Tibial nerve (tissue), 4 donors: ENCODE measurements at regions not wholly inside any gene's neighbourhood (a gene's known extent, or its start where the extent isn't known, plus 50 kb on each side); places are given as distances from the start of the nearest gene placed in this dataset.

Experiments
- DNase-seq, 2 donors: peaks; one replicate each; pipeline ENCODE4 v3.0.0-alpha.2; 2019; ENCODE audit warnings: low spot score in 2 of 2
- H3K27ac ChIP-seq, 4 donors: fragments of 200-600 bp; sonication (generic) in 3 of 4; one replicate each; pipeline ENCODE4 v1.5.1; 2017 to 2019; ENCODE audit warnings: mild to moderate bottlenecking in 1 of 4
- H3K27me3 ChIP-seq, 2 donors: fragments of 200-600 bp; sonication (generic) in 1 of 2; one replicate each; pipeline versions ENCODE4 v1.5.1 to v1.6.0; 2017 to 2019
- H3K36me3 ChIP-seq, 3 donors: fragments of 200-600 bp; sonication (generic); one replicate each; pipeline ENCODE4 v1.5.1; 2018 to 2019
- H3K4me1 ChIP-seq, 4 donors: fragments of 200-600 bp; sonication (generic) in 3 of 4; one replicate each; pipeline ENCODE4 v1.5.1; 2017 to 2019
- H3K4me3 ChIP-seq, 4 donors: fragments of 200-600 bp; sonication (generic) in 3 of 4; one replicate each; pipeline ENCODE4 v1.5.1; 2017 to 2019; ENCODE audit warnings: mild to moderate bottlenecking in 1 of 4, moderate library complexity in 1 of 4
- H3K9me3 ChIP-seq, 4 donors: fragments of 200-600 bp; sonication (generic) in 3 of 4; one replicate each; pipeline ENCODE4 v1.5.1; 2017 to 2019
- CTCF ChIP-seq, 5 experiments: fragments of 200-600 bp in 3 of 5; fragments of 450-650 bp in 2 of 5; sonication (generic) in 3 of 5; IDR thresholded peaks; one replicate each; pipeline ENCODE4 v1.5.1; 2016 to 2019; ENCODE audit warnings: antibody characterized with exemption in 5 of 5, mild to moderate bottlenecking in 3 of 5, moderate library complexity in 2 of 5
- EP300 ChIP-seq, 2 donors: sonication (generic); formaldehyde crosslinking; IDR thresholded peaks; one replicate each; pipeline ENCODE4 v1.6.1; 2017; ENCODE audit warnings: antibody characterized with exemption in 2 of 2, mild to moderate bottlenecking in 1 of 2
- POLR2A ChIP-seq, 2 donors: fragments of 450-650 bp; IDR thresholded peaks; one replicate each; pipeline ENCODE4 v1.6.1; 2017; ENCODE audit warnings: antibody characterized with exemption in 2 of 2, mild to moderate bottlenecking in 2 of 2, moderate library complexity in 2 of 2
- WGBS, 2 donors: methylation state at CpG; one replicate each; pipeline ENCODE4 v1.1.5; 2018; 5-methylcytosine and 5-hydroxymethylcytosine counted together

DNA sequence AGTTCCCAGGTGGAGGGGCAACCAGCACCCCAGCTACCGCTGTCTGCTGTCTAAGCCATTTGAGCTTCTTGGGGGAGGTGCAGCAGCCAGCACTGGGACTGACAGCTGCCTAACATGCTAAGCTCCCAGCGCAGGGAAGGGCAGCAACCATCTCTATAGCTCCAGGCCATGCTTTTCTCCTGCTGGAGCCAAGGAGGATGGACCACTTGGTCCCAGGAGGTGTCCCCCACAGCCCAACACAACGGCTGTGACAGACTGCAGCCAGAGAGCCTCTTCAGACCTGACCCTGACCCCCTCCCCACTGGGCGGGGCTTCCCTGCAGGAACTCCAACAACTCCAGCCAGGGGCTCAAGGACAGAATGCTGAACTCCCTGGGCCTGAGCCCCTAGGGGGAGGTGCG, 370.6 kb upstream of the REG3G start:
- 90 to 93% methylated on average over 3 to 4 of the region's 5 CpGs for WGBS, 2 donors
- no peak overlapping the region for H3K4me3 ChIP-seq
- H3K27me3 ChIP-seq = no peaks in the 10 kb centered on the region
- no peaks in the 10 kb centered on the region for H3K4me1 ChIP-seq
- no peaks in the 10 kb centered on the region for H3K36me3 ChIP-seq
- TF ChIP-seq POLR2A (IDR thresholded peaks at IDR 0.05) (no peak), CTCF (IDR thresholded peaks at IDR 0.05) (no peak), EP300 (IDR thresholded peaks at IDR 0.05) (no peak)
- H3K9me3 ChIP-seq = peaks cover 0 to 11% (median 3%) of the 10 kb centered on the region in 4 donors
- no peak overlapping the region for H3K27ac ChIP-seq
- no peak for DNase-seq

- TF ChIP-seq POLR2A (IDR thresholded peaks at IDR 0.05) (no peak), CTCF (IDR thresholded peaks at IDR 0.05) (no peak), EP300 (IDR thresholded peaks at IDR 0.05) (no peak)
- Histone ChIP-seq H3K4me3 (no peak overlapping the region), H3K36me3 (no peaks in the 10 kb centered on the region), H3K27ac (no peak overlapping the region), H3K4me1 (no peaks in the 10 kb centered on the region), H3K9me3 (no peaks in the 10 kb centered on the region), H3K27me3 (no peaks in the 10 kb centered on the region)
- WGBS, 2 donors = 78 to 79% methylated on average over 4 of the region's 4 CpGs
- no peak for DNase-seq
Measured at GRCh38 chr2:78676921-78677696, 348.4 kb upstream of the REG3G start.

DNA sequence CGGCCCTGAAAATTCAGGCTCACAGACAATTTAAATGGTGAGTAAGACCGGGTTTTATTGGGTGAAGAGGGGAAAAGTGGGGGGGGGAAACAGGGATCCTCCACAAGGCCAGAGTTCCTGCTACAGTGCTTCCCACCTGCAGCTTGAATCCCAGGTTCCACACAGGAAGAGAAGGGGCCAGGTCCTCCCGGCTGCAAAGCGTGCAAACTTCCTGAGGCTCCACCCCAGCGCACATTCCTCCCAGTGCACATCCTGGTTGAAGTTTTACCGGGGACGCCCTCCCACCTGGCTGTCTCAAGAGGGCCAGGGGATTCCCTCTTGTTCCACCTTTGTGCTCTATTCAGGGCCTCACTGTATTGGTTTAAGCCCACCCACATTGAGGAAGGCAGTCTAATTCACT, 347.7 kb upstream of the REG3G start:
- TF ChIP-seq POLR2A (IDR thresholded peaks at IDR 0.05) (no peak), EP300 (IDR thresholded peaks at IDR 0.05) (no peak), CTCF (IDR thresholded peaks at IDR 0.05) (no peak)
- Histone ChIP-seq H3K36me3 (no peaks in the 10 kb centered on the region), H3K27ac (no peak overlapping the region), H3K4me3 (no peak overlapping the region), H3K27me3 (no peaks in the 10 kb centered on the region), H3K9me3 (no peaks in the 10 kb centered on the region), H3K4me1 (no peaks in the 10 kb centered on the region)
- no peak for DNase-seq
- 75 to 81% methylated on average over 7 of the region's 7 CpGs for WGBS, 2 donors

DNA sequence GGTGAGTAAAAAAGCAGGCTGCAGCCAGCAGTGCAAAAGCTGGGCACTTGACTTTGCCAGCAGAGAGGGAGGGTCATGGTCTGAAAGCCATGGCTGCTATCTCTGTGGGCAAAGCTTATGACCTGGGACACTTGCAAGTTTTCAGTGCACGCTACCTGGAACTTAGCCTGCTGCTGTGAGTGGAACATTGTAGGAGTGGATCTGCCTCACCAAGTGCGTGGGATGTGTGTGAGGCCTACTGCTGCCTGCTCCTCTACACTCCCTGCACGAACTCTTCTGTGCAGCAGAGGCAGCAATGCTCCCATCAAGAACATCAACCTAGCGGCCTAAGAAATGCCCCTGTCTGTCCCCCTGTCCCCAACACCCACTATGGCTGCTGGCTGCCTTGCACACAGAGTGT, 344.1 kb upstream of the REG3G start:
- no peak for DNase-seq
- Histone ChIP-seq H3K36me3 (no peaks in the 10 kb centered on the region), H3K27ac (no peak overlapping the region), H3K4me1 (no peaks in the 10 kb centered on the region), H3K27me3 (no peaks in the 10 kb centered on the region), H3K4me3 (no peak overlapping the region), H3K9me3 (peaks cover 0 to 2% (median 0%) of the 10 kb centered on the region in 4 donors)
- TF ChIP-seq CTCF (IDR thresholded peaks at IDR 0.05) (no peak), POLR2A (IDR thresholded peaks at IDR 0.05) (no peak), EP300 (IDR thresholded peaks at IDR 0.05) (no peak)
- WGBS, 2 donors = 71 to 80% methylated on average over 4 of the region's 4 CpGs

- no peaks in the 10 kb centered on the region for H3K36me3 ChIP-seq
- TF ChIP-seq POLR2A (IDR thresholded peaks at IDR 0.05) (no peak), CTCF (IDR thresholded peaks at IDR 0.05) (no peak), EP300 (IDR thresholded peaks at IDR 0.05) (no peak)
- H3K27me3 ChIP-seq = no peaks in the 10 kb centered on the region
- no peak for DNase-seq
- H3K4me1 ChIP-seq = no peaks in the 10 kb centered on the region
- H3K27ac ChIP-seq = no peak overlapping the region
- no peak overlapping the region for H3K4me3 ChIP-seq
- WGBS, 2 donors = 85 to 95% methylated on average over 3 of the region's 3 CpGs
- H3K9me3 ChIP-seq = peaks cover 0 to 2% (median 0%) of the 10 kb centered on the region in 4 donors
Measured at GRCh38 chr2:78682781-78683180, 342.7 kb upstream of the REG3G start.
